ENCODE measurements at regions not wholly inside any gene's neighbourhood (a gene's known extent, or its start where the extent isn't known, plus 50 kb on each side); places are given as distances from the start of the nearest gene placed in this dataset.

GRCh38 chr7:25396668-25397067 is 168.4 kb upstream of the NPVF start:
- H3K27me3 Mint-ChIP-seq (ENCODE audit: insufficient read depth): peaks cover 3% of the 10 kb centered on the region
- H3K4me3 Mint-ChIP-seq: no peak overlapping the region
- no peak for DNase-seq (ENCODE audit: low spot score)
- H3K4me1 Mint-ChIP-seq (ENCODE audit: low read depth): no peaks in the 10 kb centered on the region
- no peaks in the 10 kb centered on the region for H3K36me3 Mint-ChIP-seq (ENCODE audit: low read depth)
- intact Hi-C loops (cut with micrococcal nuclease): no loop called here
- H3K9me3 Mint-ChIP-seq: no peaks in the 10 kb centered on the region
- H3K27ac Mint-ChIP-seq: no peak overlapping the region

GRCh38 chr7:25398418-25398817 is 170.1 kb upstream of the NPVF start:
- no peak for DNase-seq (ENCODE audit: low spot score)
- Mint-ChIP-seq H3K27ac (no peak overlapping the region), H3K4me1 (ENCODE audit: low read depth) (no peaks in the 10 kb centered on the region), H3K4me3 (no peak overlapping the region), H3K27me3 (ENCODE audit: insufficient read depth) (peaks cover 2% of the 10 kb centered on the region), H3K36me3 (ENCODE audit: low read depth) (no peaks in the 10 kb centered on the region), H3K9me3 (no peaks in the 10 kb centered on the region)
- intact Hi-C loops (cut with micrococcal nuclease): no loop called here

- H3K36me3 Mint-ChIP-seq (ENCODE audit: low read depth): no peaks in the 10 kb centered on the region
- DNase-seq (ENCODE audit: low spot score): no peak
- H3K27ac Mint-ChIP-seq: no peak overlapping the region
- intact Hi-C loops (cut with micrococcal nuclease): no loop called here
- H3K4me1 Mint-ChIP-seq (ENCODE audit: low read depth): no peaks in the 10 kb centered on the region
- H3K27me3 Mint-ChIP-seq (ENCODE audit: insufficient read depth): peaks cover 2% of the 10 kb centered on the region
- H3K9me3 Mint-ChIP-seq: no peaks in the 10 kb centered on the region
- no peak overlapping the region for H3K4me3 Mint-ChIP-seq
Measured at GRCh38 chr7:25399000-25399750, 170.9 kb upstream of the NPVF start.

- no peaks in the 10 kb centered on the region for H3K36me3 Mint-ChIP-seq (ENCODE audit: low read depth)
- H3K4me3 Mint-ChIP-seq: no peak overlapping the region
- H3K4me1 Mint-ChIP-seq (ENCODE audit: low read depth): no peaks in the 10 kb centered on the region
- no peak for DNase-seq (ENCODE audit: low spot score)
- no peak overlapping the region for H3K27ac Mint-ChIP-seq
- no peaks in the 10 kb centered on the region for H3K9me3 Mint-ChIP-seq
- intact Hi-C loops (cut with micrococcal nuclease): no loop called here
- H3K27me3 Mint-ChIP-seq (ENCODE audit: insufficient read depth): peaks cover 2% of the 10 kb centered on the region
Measured at GRCh38 chr7:25402532-25402931, 174.2 kb upstream of the NPVF start.

- no peak for DNase-seq (ENCODE audit: low spot score)
- H3K36me3 Mint-ChIP-seq (ENCODE audit: low read depth): no peaks in the 10 kb centered on the region
- intact Hi-C loops (cut with micrococcal nuclease): no loop called here
- H3K9me3 Mint-ChIP-seq: no peaks in the 10 kb centered on the region
- H3K4me3 Mint-ChIP-seq: no peak overlapping the region
- no peak overlapping the region for H3K27ac Mint-ChIP-seq
- H3K27me3 Mint-ChIP-seq (ENCODE audit: insufficient read depth): peaks cover 2% of the 10 kb centered on the region
- no peaks in the 10 kb centered on the region for H3K4me1 Mint-ChIP-seq (ENCODE audit: low read depth)
Measured at GRCh38 chr7:25405736-25406135, 177.4 kb upstream of the NPVF start.

GRCh38 chr7:25407053-25407452 is 178.8 kb upstream of the NPVF start:
- H3K4me3 Mint-ChIP-seq: no peak overlapping the region
- no peaks in the 10 kb centered on the region for H3K9me3 Mint-ChIP-seq
- intact Hi-C loops (cut with micrococcal nuclease): no loop called here
- peaks cover 2% of the 10 kb centered on the region for H3K27me3 Mint-ChIP-seq (ENCODE audit: insufficient read depth)
- H3K4me1 Mint-ChIP-seq (ENCODE audit: low read depth): no peaks in the 10 kb centered on the region
- DNase-seq (ENCODE audit: low spot score): no peak
- H3K36me3 Mint-ChIP-seq (ENCODE audit: low read depth): no peaks in the 10 kb centered on the region
- no peak overlapping the region for H3K27ac Mint-ChIP-seq

- DNase-seq (ENCODE audit: low spot score): no peak
- no peaks in the 10 kb centered on the region for H3K4me1 Mint-ChIP-seq (ENCODE audit: low read depth)
- H3K9me3 Mint-ChIP-seq: no peaks in the 10 kb centered on the region
- intact Hi-C loops (cut with micrococcal nuclease): no loop called here
- H3K27ac Mint-ChIP-seq: no peak overlapping the region
- no peak overlapping the region for H3K4me3 Mint-ChIP-seq
- H3K36me3 Mint-ChIP-seq (ENCODE audit: low read depth): no peaks in the 10 kb centered on the region
- H3K27me3 Mint-ChIP-seq (ENCODE audit: insufficient read depth): peaks cover 4% of the 10 kb centered on the region
Measured at GRCh38 chr7:25408012-25408687, 179.9 kb upstream of the NPVF start.

- H3K27me3 Mint-ChIP-seq (ENCODE audit: insufficient read depth): peaks cover 4% of the 10 kb centered on the region
- H3K36me3 Mint-ChIP-seq (ENCODE audit: low read depth): no peaks in the 10 kb centered on the region
- H3K9me3 Mint-ChIP-seq: no peaks in the 10 kb centered on the region
- H3K27ac Mint-ChIP-seq: no peak overlapping the region
- intact Hi-C loops (cut with micrococcal nuclease): no loop called here
- DNase-seq (ENCODE audit: low spot score): no peak
- no peak overlapping the region for H3K4me3 Mint-ChIP-seq
- H3K4me1 Mint-ChIP-seq (ENCODE audit: low read depth): no peaks in the 10 kb centered on the region
Measured at GRCh38 chr7:25408876-25409275, 180.6 kb upstream of the NPVF start.

- intact Hi-C loops (cut with micrococcal nuclease): no loop called here
- no peak for DNase-seq (ENCODE audit: low spot score)
- H3K27me3 Mint-ChIP-seq (ENCODE audit: insufficient read depth): peaks cover 2% of the 10 kb centered on the region
- H3K4me3 Mint-ChIP-seq: no peak overlapping the region
- no peak overlapping the region for H3K27ac Mint-ChIP-seq
- no peaks in the 10 kb centered on the region for H3K4me1 Mint-ChIP-seq (ENCODE audit: low read depth)
- H3K36me3 Mint-ChIP-seq (ENCODE audit: low read depth): no peaks in the 10 kb centered on the region
- H3K9me3 Mint-ChIP-seq: no peaks in the 10 kb centered on the region
Measured at GRCh38 chr7:25409897-25410636, 181.8 kb upstream of the NPVF start.

GRCh38 chr7:25420771-25421170 is 192.5 kb upstream of the NPVF start:
- Mint-ChIP-seq H3K27me3 (ENCODE audit: insufficient read depth) (peaks cover 4% of the 10 kb centered on the region), H3K36me3 (ENCODE audit: low read depth) (no peaks in the 10 kb centered on the region), H3K4me1 (ENCODE audit: low read depth) (no peaks in the 10 kb centered on the region)

GRCh38 chr7:25424113-25424512 is 195.8 kb upstream of the NPVF start:
- Mint-ChIP-seq H3K9me3 (no peaks in the 10 kb centered on the region), H3K4me1 (ENCODE audit: low read depth) (no peaks in the 10 kb centered on the region), H3K27ac (no peak overlapping the region), H3K36me3 (ENCODE audit: low read depth) (no peaks in the 10 kb centered on the region), H3K4me3 (no peak overlapping the region), H3K27me3 (ENCODE audit: insufficient read depth) (peaks cover 4% of the 10 kb centered on the region)
- DNase-seq (ENCODE audit: low spot score): no peak
- intact Hi-C loops (cut with micrococcal nuclease): no loop called here

More at GRCh38 chr7:25420771-25421170, 192.5 kb upstream of the NPVF start:
- Mint-ChIP-seq H3K4me3 (no peak overlapping the region), H3K27ac (no peak overlapping the region), H3K9me3 (no peaks in the 10 kb centered on the region)
- intact Hi-C loops (cut with micrococcal nuclease): no loop called here
- no peak for DNase-seq (ENCODE audit: low spot score)

GRCh38 chr7:25424855-25425254 is 196.6 kb upstream of the NPVF start:
- Mint-ChIP-seq H3K27me3 (ENCODE audit: insufficient read depth) (peaks cover 4% of the 10 kb centered on the region), H3K9me3 (no peaks in the 10 kb centered on the region), H3K4me1 (ENCODE audit: low read depth) (no peaks in the 10 kb centered on the region), H3K27ac (no peak overlapping the region), H3K36me3 (ENCODE audit: low read depth) (no peaks in the 10 kb centered on the region), H3K4me3 (no peak overlapping the region)
- no peak for DNase-seq (ENCODE audit: low spot score)
- intact Hi-C loops (cut with micrococcal nuclease): no loop called here

- Mint-ChIP-seq H3K4me1 (ENCODE audit: low read depth) (no peaks in the 10 kb centered on the region), H3K9me3 (no peaks in the 10 kb centered on the region), H3K27me3 (ENCODE audit: insufficient read depth) (peaks cover 10% of the 10 kb centered on the region), H3K36me3 (ENCODE audit: low read depth) (no peaks in the 10 kb centered on the region), H3K27ac (no peak overlapping the region), H3K4me3 (no peak overlapping the region)
- intact Hi-C loops (cut with micrococcal nuclease): no loop called here
- DNase-seq (ENCODE audit: low spot score): no peak
Measured at GRCh38 chr7:25427721-25428120, 199.4 kb upstream of the NPVF start.
